ENCODE measurements at regions not wholly inside any gene's neighbourhood (a gene's known extent, or its start where the extent isn't known, plus 50 kb on each side); places are given as distances from the start of the nearest gene placed in this dataset.

DNA sequence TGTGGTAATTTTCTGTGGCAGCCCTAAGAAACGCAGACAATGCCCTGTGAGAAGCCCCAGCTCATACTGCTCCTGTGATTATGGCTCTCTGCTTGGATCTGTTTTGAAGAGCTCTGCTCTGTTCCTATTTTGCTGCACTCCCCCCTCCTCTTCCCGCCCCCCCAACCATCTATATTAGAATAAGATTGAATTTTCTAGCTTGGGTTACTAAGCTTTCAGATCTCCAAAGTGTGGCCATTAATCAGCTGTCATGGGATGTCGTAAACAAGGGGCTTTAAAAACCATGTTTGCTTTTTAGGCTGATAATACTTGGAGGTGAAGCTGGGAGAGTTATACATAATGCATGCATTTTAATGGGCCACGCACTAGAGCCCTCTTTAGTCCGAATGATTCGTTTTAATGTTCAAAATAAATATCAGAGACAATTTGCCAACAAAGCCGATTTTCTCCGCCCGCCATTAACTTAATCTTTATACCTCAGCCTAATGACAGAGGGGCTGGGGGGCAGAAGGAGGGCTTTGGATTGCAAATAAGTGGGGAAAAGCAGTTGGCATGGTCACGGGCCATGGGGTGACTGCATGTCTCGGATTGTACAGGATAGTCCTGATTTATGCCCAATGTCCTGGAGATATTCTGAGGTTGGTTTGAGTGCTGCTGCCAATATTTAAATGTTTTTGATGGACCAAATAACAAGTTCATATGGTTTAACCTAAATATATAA, 165.5 kb downstream of the RPS24 start:
- no peak for TF ChIP-seq POLR2AphosphoS5 (IDR thresholded peaks at IDR 0.05)
- no peak for TF ChIP-seq EP300 (IDR thresholded peaks at IDR 0.05)
- no peak for TF ChIP-seq POLR2A (IDR thresholded peaks at IDR 0.05)
